Activated T-cell treated with anti-CD3 and anti-CD28 coated beads, Interleukin-2, amount 50 U/mL, for 4 hours (primary cell): ENCODE measurements at regions not wholly inside any gene's neighbourhood (a gene's known extent, or its start where the extent isn't known, plus 50 kb on each side); places are given as distances from the start of the nearest gene placed in this dataset.
"Not testable (repeated sequence)": the region's sequence is repeated elsewhere in the genome, so short reads cannot be mapped to it uniquely, and the experiment has no call there.

Experiments used
- ATAC-seq, 2 donors: fragments of 200-7000 bp; cut with Tn5 transposase; one replicate each; pipeline ENCODE4 v1.10.0; 2021
- DNase-seq: peaks from one replicate; pipeline ENCODE4 v3.0.0-alpha.2; 2020
- H3K27me3 Mint-ChIP-seq: one replicate; pipeline ENCODE4 v1.8.0; 2021; ENCODE audit warnings: low read depth, mixed read lengths
- H3K36me3 Mint-ChIP-seq: one replicate; pipeline ENCODE4 v1.8.0; 2022; ENCODE audit warnings: mixed read lengths; ENCODE audit not compliant: insufficient read depth
- H3K4me1 Mint-ChIP-seq: one replicate; pipeline ENCODE4 v1.8.0; 2021; ENCODE audit warnings: low read depth, mixed read lengths
- H3K4me3 Mint-ChIP-seq: one replicate; pipeline ENCODE4 v1.8.0; 2021; ENCODE audit warnings: mild to moderate bottlenecking, moderate library complexity, mixed read lengths
- H3K9me3 Mint-ChIP-seq: one replicate; pipeline ENCODE4 v1.8.0; 2021; ENCODE audit warnings: mixed read lengths

DNA sequence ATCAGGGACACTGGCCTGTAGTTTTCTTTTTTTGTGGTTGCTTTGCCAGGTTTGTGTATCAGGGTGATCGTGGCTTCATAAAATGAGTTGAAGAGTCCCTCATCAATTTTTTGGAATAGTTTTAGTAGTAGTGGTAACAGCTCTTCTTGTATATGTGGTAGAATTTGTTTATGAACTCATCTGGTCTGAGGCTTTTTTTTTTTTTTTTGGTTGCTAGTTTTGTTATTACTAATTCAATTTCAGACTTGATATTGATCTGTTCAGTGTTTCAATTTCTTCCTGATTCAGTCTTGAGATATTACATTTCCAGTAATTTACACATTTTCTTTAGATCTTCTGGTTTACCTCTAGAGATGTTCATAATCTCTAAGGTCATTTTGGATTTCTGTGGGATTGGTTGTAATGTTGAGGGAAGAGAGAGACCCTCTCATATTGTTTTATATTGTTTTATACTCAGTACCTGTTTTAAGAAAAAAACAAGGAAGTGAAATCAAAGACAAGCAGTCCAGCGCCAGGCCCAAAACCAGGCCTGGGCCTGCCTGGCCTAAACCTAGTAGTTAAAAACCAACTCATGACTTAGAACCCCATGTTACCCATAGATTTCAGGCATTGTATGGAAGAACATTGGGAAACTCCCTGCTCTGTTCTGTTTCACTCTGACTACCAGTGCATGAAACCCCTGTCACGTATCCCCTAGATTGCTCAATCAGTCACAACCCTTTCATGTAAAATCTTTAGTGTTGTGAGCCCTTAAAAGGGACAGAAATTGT lies 836.7 kb upstream of the NDST4 start:
- ATAC-seq, H3K36me3 Mint-ChIP-seq, H3K4me3 Mint-ChIP-seq, H3K27me3 Mint-ChIP-seq, H3K4me1 Mint-ChIP-seq, H3K9me3 Mint-ChIP-seq, DNase-seq: not testable (repeated sequence)

DNA sequence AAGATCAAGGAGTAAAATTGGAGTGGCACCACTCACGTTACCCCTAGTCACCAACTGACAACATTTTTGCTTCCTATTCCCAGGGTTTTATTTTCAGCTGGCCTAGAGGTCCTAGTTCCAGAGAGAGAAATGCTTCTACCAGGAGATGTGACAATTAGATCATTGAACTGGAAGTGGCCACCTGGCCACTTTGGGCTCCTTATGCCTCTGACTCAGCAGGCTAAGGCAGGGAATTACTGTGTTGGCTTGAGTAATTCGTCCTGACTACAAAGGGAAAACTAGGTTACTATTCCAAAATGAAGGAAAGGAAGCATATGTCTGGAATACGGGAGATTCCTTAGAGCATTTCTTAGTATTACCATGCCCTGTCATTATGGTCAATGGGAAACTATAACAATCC lies 831.6 kb upstream of the NDST4 start:
- no peak for ATAC-seq
- H3K36me3 Mint-ChIP-seq: no peaks in the 10 kb centered on the region
- no peaks in the 10 kb centered on the region for H3K27me3 Mint-ChIP-seq
- peaks cover 4% of the 10 kb centered on the region for H3K9me3 Mint-ChIP-seq
- H3K4me1 Mint-ChIP-seq: no peaks in the 10 kb centered on the region
- no peak for DNase-seq
- H3K4me3 Mint-ChIP-seq: no peak overlapping the region

- no peaks in the 10 kb centered on the region for H3K36me3 Mint-ChIP-seq
- ATAC-seq: no peak
- H3K27me3 Mint-ChIP-seq: no peaks in the 10 kb centered on the region
- H3K9me3 Mint-ChIP-seq: peaks cover 4% of the 10 kb centered on the region
- DNase-seq: no peak
- no peak overlapping the region for H3K4me3 Mint-ChIP-seq
- H3K4me1 Mint-ChIP-seq: no peaks in the 10 kb centered on the region
These were observed 830.9 kb upstream of the NDST4 start for GRCh38 chr4:115944146-115944905.

- H3K4me3 Mint-ChIP-seq: no peak overlapping the region
These were observed 825.5 kb upstream of the NDST4 start for GRCh38 chr4:115938764-115939443.

GRCh38 chr4:115929373-115929772 lies 816.0 kb upstream of the NDST4 start:
- no peaks in the 10 kb centered on the region for H3K9me3 Mint-ChIP-seq
- DNase-seq: no peak

More at GRCh38 chr4:115938764-115939443, 825.5 kb upstream of the NDST4 start:
- H3K36me3 Mint-ChIP-seq: no peaks in the 10 kb centered on the region
- no peak for DNase-seq
- ATAC-seq: no peak
- H3K4me1 Mint-ChIP-seq: no peaks in the 10 kb centered on the region
- peaks cover 9% of the 10 kb centered on the region for H3K9me3 Mint-ChIP-seq
- H3K27me3 Mint-ChIP-seq: no peaks in the 10 kb centered on the region

GRCh38 chr4:115927382-115927781 lies 814.0 kb upstream of the NDST4 start:
- Mint-ChIP-seq H3K27me3 (no peaks in the 10 kb centered on the region), H3K36me3 (no peaks in the 10 kb centered on the region), H3K9me3 (peaks cover 3% of the 10 kb centered on the region), H3K4me3 (no peak overlapping the region), H3K4me1 (no peaks in the 10 kb centered on the region)
- DNase-seq: no peak
- no peak for ATAC-seq

More at GRCh38 chr4:115929373-115929772, 816.0 kb upstream of the NDST4 start:
- H3K4me1 Mint-ChIP-seq: no peaks in the 10 kb centered on the region
- no peak for ATAC-seq
- H3K36me3 Mint-ChIP-seq: no peaks in the 10 kb centered on the region
- H3K27me3 Mint-ChIP-seq: no peaks in the 10 kb centered on the region
- no peak overlapping the region for H3K4me3 Mint-ChIP-seq

DNA sequence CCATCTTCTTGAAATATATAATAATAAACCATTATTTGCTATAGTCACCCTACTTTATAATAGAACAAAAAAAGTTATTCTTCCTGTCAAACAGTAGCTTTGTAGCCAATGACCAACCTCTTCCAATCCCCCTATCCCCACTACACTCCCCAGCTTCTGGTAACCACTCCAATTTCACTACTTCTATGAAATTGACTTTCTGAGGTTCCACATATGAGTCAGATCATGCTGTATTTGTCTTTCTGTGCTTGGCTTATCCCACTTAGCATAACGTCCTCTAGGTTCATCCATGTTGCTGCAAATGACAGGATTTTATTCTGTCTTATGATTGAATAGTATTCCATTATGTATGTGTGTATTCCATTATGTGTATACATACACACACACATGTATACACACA lies 809.7 kb upstream of the NDST4 start:
- ATAC-seq (no peak), DNase-seq (no peak)
- no peak overlapping the region for H3K4me3 Mint-ChIP-seq
- H3K27me3 Mint-ChIP-seq: no peaks in the 10 kb centered on the region
- no peaks in the 10 kb centered on the region for H3K4me1 Mint-ChIP-seq
- peaks cover 3% of the 10 kb centered on the region for H3K9me3 Mint-ChIP-seq
- no peaks in the 10 kb centered on the region for H3K36me3 Mint-ChIP-seq

DNA sequence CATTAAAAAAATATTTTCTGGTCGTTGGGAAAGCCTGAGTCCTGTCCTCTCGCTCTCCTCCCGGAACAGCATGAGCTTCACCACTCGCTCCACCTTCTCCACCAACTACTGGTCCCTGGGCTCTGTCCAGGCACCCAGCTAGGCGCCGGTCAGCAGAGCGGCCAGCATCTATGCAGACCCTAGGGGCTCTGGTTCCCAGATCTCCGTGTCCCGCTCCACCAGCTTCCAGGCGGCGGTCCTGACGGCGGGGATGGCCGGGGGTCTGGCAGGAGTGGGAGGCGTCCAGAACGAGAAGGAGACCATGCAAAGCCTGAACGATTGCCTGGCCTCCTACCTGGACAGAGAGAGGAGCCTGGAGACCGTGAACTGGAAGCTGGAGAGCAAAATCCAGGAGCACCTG lies 807.2 kb upstream of the NDST4 start:
- H3K9me3 Mint-ChIP-seq: peaks cover 3% of the 10 kb centered on the region
- H3K4me1 Mint-ChIP-seq: no peaks in the 10 kb centered on the region
- ATAC-seq: no peak
- no peaks in the 10 kb centered on the region for H3K36me3 Mint-ChIP-seq
- DNase-seq: no peak
- no peak overlapping the region for H3K4me3 Mint-ChIP-seq
- H3K27me3 Mint-ChIP-seq: no peaks in the 10 kb centered on the region

GRCh38 chr4:115918149-115918548 lies 804.7 kb upstream of the NDST4 start:
- Mint-ChIP-seq H3K9me3 (peaks cover 1% of the 10 kb centered on the region), H3K4me1 (no peaks in the 10 kb centered on the region), H3K36me3 (no peaks in the 10 kb centered on the region), H3K4me3 (no peak overlapping the region), H3K27me3 (no peaks in the 10 kb centered on the region)
- DNase-seq: no peak
- ATAC-seq: no peak

- no peaks in the 10 kb centered on the region for H3K36me3 Mint-ChIP-seq
- no peaks in the 10 kb centered on the region for H3K4me1 Mint-ChIP-seq
- no peak for DNase-seq
- peaks cover 12% of the 10 kb centered on the region for H3K9me3 Mint-ChIP-seq
- no peak for ATAC-seq
- no peak overlapping the region for H3K4me3 Mint-ChIP-seq
- no peaks in the 10 kb centered on the region for H3K27me3 Mint-ChIP-seq
These were observed 793.0 kb upstream of the NDST4 start for GRCh38 chr4:115906428-115906827.

DNA sequence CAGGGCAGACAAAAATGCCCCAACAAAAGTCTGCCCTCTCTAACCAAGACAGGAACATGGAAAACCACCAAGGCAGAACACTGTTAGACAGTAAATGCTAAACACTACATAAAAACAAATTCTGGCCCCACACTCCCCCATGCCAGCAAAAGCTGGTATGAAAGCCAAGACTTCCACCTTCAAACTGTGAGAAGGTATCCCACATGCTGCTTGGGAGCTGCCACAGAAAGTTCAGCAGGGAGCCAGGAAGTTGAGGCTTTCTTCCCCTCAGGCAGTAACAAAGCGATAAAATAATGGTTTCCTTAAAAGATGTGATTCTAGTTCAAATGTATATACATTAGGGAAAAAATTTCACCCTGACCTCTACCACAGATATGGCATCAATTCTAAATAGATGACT lies 770.4 kb upstream of the NDST4 start:
- Mint-ChIP-seq H3K36me3 (no peaks in the 10 kb centered on the region), H3K9me3 (peaks cover 4% of the 10 kb centered on the region), H3K4me3 (no peak overlapping the region), H3K4me1 (no peaks in the 10 kb centered on the region), H3K27me3 (no peaks in the 10 kb centered on the region)
- DNase-seq (no peak), ATAC-seq (no peak)

DNA sequence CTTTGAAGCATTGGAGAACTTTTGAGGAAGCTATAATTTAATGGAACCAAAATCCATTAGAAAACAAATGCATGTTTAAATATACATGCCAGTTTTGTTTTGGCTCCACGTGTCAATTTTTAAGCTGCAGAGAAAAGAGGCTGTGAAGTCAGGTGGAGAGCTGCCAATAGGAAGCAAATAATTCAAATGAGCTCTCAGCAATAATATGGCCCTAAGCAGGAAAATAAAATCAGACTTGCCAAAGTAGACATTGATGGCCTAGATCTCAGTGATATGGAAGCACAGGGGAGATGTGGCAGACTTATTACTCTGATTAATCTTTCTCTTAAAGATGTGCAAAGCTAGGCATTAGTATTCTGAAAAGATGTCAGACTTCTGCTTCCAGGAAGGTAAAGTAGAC lies 769.8 kb upstream of the NDST4 start:
- DNase-seq (no peak), ATAC-seq (no peak)
- no peak overlapping the region for H3K4me3 Mint-ChIP-seq
- H3K27me3 Mint-ChIP-seq: no peaks in the 10 kb centered on the region
- H3K4me1 Mint-ChIP-seq: no peaks in the 10 kb centered on the region
- peaks cover 4% of the 10 kb centered on the region for H3K9me3 Mint-ChIP-seq
- no peaks in the 10 kb centered on the region for H3K36me3 Mint-ChIP-seq

- Mint-ChIP-seq H3K9me3 (peaks cover 4% of the 10 kb centered on the region), H3K27me3 (no peaks in the 10 kb centered on the region), H3K36me3 (no peaks in the 10 kb centered on the region), H3K4me1 (no peaks in the 10 kb centered on the region), H3K4me3 (no peak overlapping the region)
- ATAC-seq: no peak
- no peak for DNase-seq
These were observed 759.6 kb upstream of the NDST4 start for GRCh38 chr4:115873048-115873447.

GRCh38 chr4:115871596-115871995 lies 758.2 kb upstream of the NDST4 start:
- DNase-seq: no peak
- H3K4me1 Mint-ChIP-seq: no peaks in the 10 kb centered on the region
- no peaks in the 10 kb centered on the region for H3K27me3 Mint-ChIP-seq
- peaks cover 6% of the 10 kb centered on the region for H3K9me3 Mint-ChIP-seq
- H3K4me3 Mint-ChIP-seq: no peak overlapping the region
- H3K36me3 Mint-ChIP-seq: no peaks in the 10 kb centered on the region
- no peak for ATAC-seq
